HepG2 (cell line): ENCODE measurements at regions not wholly inside any gene's neighbourhood (a gene's known extent, or its start where the extent isn't known, plus 50 kb on each side); places are given as distances from the start of the nearest gene placed in this dataset.

Experiments used
- ATAC-seq: fragments of 200-7000 bp; cut with Tn5 transposase; 3 replicates; pipeline ENCODE4 v1.9.1; 2020; ENCODE audit warnings: mild to moderate bottlenecking, moderate library complexity
- BruUV-seq: library from RNA; stranded (reverse); fragments of 400-500 nt; replicated peaks from 2 replicates; lab custom pipeline; 2021; lab: Mats Ljungman, UMichigan
- CTCF ChIA-PET: fragments of 300-600 bp; formaldehyde crosslinking; extraction: SDS; loops from one replicate; lab custom pipeline; 2021; ENCODE audit warnings: low total read pairs, inconsistent platforms, low intra/inter-chr PET ratio; lab: Yijun Ruan, JAX
- POLR2A ChIA-PET: fragments of 350-600 bp; sonication (Branson Sonifier 250); formaldehyde crosslinking; loops from one replicate; lab custom pipeline; 2020; ENCODE audit warnings: antibody characterized with exemption, inconsistent platforms; lab: Yijun Ruan, JAX
- DNase-seq: peaks from one replicate; pipeline ENCODE4 v3.0.0-alpha.2; 2015; ENCODE audit warnings: low spot score
- FAIRE-seq: peaks from 3 replicates; lab custom pipeline; 2011; peaks lifted over from hg19 to GRCh38; lab: Jason Lieb, UNC
- H2AFZ ChIP-seq: one replicate; pipeline ENCODE4 v1.6.1; 2011; ENCODE audit warnings: low read length, inconsistent platforms
- H3K27ac ChIP-seq: fragments of 300-600 bp; 3 replicates; pipeline ENCODE4 v1.8.0; 2011; ENCODE audit warnings: mixed run types, mild to moderate bottlenecking, mixed read lengths, low read length, inconsistent platforms; ENCODE audit not compliant: insufficient read depth; ENCODE audit errors: extremely low read length
- H3K27me3 ChIP-seq, 2 experiments: fragments of 200-600 bp in 1 of 2; 2 replicates in 1 of 2; 3 replicates in 1 of 2; pipeline versions ENCODE4 v1.6.0 to v1.8.0; 2011; ENCODE audit warnings: low read length in 2 of 2, mild to moderate bottlenecking in 2 of 2, moderate library complexity in 2 of 2, inconsistent platforms in 1 of 2; ENCODE audit not compliant: insufficient read depth in 2 of 2, control insufficient read depth in 1 of 2
- H3K36me3 ChIP-seq, 2 experiments: fragments of 200-600 bp in 1 of 2; replicated peaks in 1 of 2; 2 replicates in 1 of 2; 3 replicates in 1 of 2; pipeline versions ENCODE4 v1.5.1 to v1.8.0; 2011; ENCODE audit warnings: low read length in 2 of 2, inconsistent platforms in 1 of 2; ENCODE audit not compliant: insufficient read depth in 2 of 2, control insufficient read depth in 1 of 2
- H3K4me1 ChIP-seq: 2 replicates; pipeline ENCODE4 v1.5.1; 2012; ENCODE audit warnings: low read length, inconsistent platforms; ENCODE audit not compliant: insufficient read depth
- H3K4me2 ChIP-seq: 2 replicates; pipeline ENCODE4 v1.6.0; 2011; ENCODE audit warnings: low read depth, low read length, inconsistent platforms
- H3K4me3 ChIP-seq, 3 experiments: fragments of 200-600 bp in 1 of 3; sonication (generic), shearing (Covaris generic) in 1 of 3; replicated peaks in 1 of 3; 2 replicates each; pipeline ENCODE4 v1.5.1; 2011 to 2016; ENCODE audit warnings: low read length in 3 of 3, inconsistent platforms in 2 of 3, low read depth in 2 of 3, mild to moderate bottlenecking in 2 of 3, control low read depth in 1 of 3, mixed read lengths in 1 of 3; ENCODE audit not compliant: insufficient read depth in 1 of 3
- H3K79me2 ChIP-seq: one replicate; pipeline ENCODE4 v1.6.1; 2011; ENCODE audit warnings: low read length, inconsistent platforms; ENCODE audit not compliant: insufficient read depth
- H3K9ac ChIP-seq: 2 replicates; pipeline ENCODE4 v1.6.0; 2011; ENCODE audit warnings: mild to moderate bottlenecking, low read depth, low read length, inconsistent platforms; ENCODE audit not compliant: insufficient read depth
- H3K9me3 ChIP-seq: 2 replicates; pipeline ENCODE4 v1.5.1; 2012; ENCODE audit warnings: mild to moderate bottlenecking, low read length
- H4K20me1 ChIP-seq: 2 replicates; pipeline ENCODE4 v1.6.0; 2011; ENCODE audit warnings: inconsistent platforms, mild to moderate bottlenecking, low read length, moderate library complexity; ENCODE audit not compliant: insufficient read depth
- ARNT2 ChIP-seq: sonication (generic); formaldehyde crosslinking; IDR thresholded peaks from 2 replicates; pipeline ENCODE4 v1.8.0; 2022; ENCODE audit warnings: mild to moderate bottlenecking, low read depth, missing genetic modification reagents, moderate library complexity
- CCDC6 ChIP-seq: sonication (generic); formaldehyde crosslinking; IDR thresholded peaks from 2 replicates; pipeline ENCODE4 v1.8.1; 2022; ENCODE audit warnings: mild to moderate bottlenecking, missing genetic modification reagents, moderate library complexity
- ZNF124 ChIP-seq: sonication (generic); formaldehyde crosslinking; IDR thresholded peaks from 2 replicates; pipeline ENCODE4 v1.4.0; 2020; ENCODE audit warnings: missing genetic modification reagents
- ZNF143 ChIP-seq: sonication (generic); formaldehyde crosslinking; IDR thresholded peaks from 2 replicates; pipeline ENCODE4 v1.4.0; 2020; ENCODE audit warnings: missing genetic modification reagents
- in situ Hi-C: cut with HindIII; loops from 2 replicates; pipeline ENCODE4 v1.10.0; 2017; ENCODE audit warnings: low pct_unique_long_range_greater_than_20kb; ENCODE audit not compliant: extremely low pct_ligation_motif_present
- intact Hi-C: fragments of 100-400 bp; cut with micrococcal nuclease; formaldehyde crosslinking; loops from one replicate; pipeline ENCODE4 v1.10.0; 2022; ENCODE audit not compliant: unreplicated experiment
- TF ChIP-seq, protein P1 (sequence below): sonication (generic); formaldehyde crosslinking; IDR thresholded peaks from 2 replicates; pipeline ENCODE4 v1.4.0; 2020; ENCODE audit warnings: missing genetic modification reagents, borderline replicate concordance
- TF ChIP-seq, protein P2 (sequence below): sonication (generic); formaldehyde crosslinking; IDR thresholded peaks from 2 replicates; pipeline ENCODE4 v1.5.1; 2020; ENCODE audit warnings: missing genetic modification reagents, mild to moderate bottlenecking, borderline replicate concordance

DNA sequence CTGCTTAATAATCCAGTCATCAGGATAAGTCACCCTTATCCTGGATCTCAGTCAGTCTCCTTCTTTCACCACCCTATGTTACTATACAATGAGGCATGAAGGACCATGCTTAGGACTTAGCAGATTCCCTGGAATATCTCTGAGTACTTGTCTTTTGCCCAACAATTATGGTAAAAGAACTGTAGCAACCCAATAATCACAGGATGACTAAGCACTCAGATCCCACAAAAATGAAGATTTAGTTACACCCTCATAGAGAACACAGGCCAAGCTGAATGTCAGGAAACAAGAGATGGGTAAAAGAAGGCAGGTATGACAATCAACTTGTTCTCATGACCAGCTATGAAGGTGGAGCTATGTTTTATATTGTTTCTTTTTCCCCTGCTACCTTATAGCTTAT lies 91.4 kb downstream of the EDN1 start:
- Histone ChIP-seq H3K27ac (no peak overlapping the region), H3K36me3 (no peaks in the 10 kb centered on the region), H3K27me3 (0 out of 5 replicates have a peak, but pooled peaks cover 0 to 1% of the 10 kb centered on the region in 2 experiments), H3K9ac (no peak overlapping the region), H4K20me1 (no peaks in the 10 kb centered on the region; the same call in 1 of the 2 replicates), H2AFZ (no peak overlapping the region), H3K4me3 (no peak overlapping the region), H3K9me3 (no peaks in the 10 kb centered on the region), H3K79me2 (no peaks in the 10 kb centered on the region), H3K4me1 (peaks cover 10% of the 10 kb centered on the region), H3K4me2 (no peak overlapping the region)
- CTCF ChIA-PET: no interaction called here
- no peak for DNase-seq
- ATAC-seq: no peak
- in situ Hi-C loops (no loop called here), intact Hi-C loops (no loop called here)
- POLR2A ChIA-PET: no interaction called here
- no peak for FAIRE-seq
- TF ChIP-seq ARNT2 (CRISPR knock-in tag): no peak
- no peak for TF ChIP-seq ZNF143
- TF ChIP-seq, protein P1, sequence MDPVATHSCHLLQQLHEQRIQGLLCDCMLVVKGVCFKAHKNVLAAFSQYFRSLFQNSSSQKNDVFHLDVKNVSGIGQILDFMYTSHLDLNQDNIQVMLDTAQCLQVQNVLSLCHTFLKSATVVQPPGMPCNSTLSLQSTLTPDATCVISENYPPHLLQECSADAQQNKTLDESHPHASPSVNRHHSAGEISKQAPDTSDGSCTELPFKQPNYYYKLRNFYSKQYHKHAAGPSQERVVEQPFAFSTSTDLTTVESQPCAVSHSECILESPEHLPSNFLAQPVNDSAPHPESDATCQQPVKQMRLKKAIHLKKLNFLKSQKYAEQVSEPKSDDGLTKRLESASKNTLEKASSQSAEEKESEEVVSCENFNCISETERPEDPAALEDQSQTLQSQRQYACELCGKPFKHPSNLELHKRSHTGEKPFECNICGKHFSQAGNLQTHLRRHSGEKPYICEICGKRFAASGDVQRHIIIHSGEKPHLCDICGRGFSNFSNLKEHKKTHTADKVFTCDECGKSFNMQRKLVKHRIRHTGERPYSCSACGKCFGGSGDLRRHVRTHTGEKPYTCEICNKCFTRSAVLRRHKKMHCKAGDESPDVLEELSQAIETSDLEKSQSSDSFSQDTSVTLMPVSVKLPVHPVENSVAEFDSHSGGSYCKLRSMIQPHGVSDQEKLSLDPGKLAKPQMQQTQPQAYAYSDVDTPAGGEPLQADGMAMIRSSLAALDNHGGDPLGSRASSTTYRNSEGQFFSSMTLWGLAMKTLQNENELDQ (CRISPR knock-in tag): no peak
- TF ChIP-seq, protein P2, sequence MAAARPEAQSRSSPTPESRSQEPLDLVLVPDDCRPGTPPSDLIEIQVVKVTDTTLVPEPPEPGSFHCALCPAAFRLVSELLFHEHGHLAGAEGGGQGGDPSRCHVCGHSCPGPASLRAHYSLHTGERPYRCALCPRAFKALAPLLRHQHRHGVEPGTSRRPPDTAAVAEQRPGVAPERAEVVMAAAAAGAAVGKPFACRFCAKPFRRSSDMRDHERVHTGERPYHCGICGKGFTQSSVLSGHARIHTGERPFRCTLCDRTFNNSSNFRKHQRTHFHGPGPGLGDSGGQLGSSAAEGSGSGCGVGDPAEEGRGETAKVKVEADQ (CRISPR knock-in tag): no peak
- TF ChIP-seq ZNF124: no peak
- TF ChIP-seq CCDC6 (CRISPR knock-in tag): no peak
- BruUV-seq: no TSS peak
